H9 (cell line): ENCODE measurements at regions not wholly inside any gene's neighbourhood (a gene's known extent, or its start where the extent isn't known, plus 50 kb on each side); places are given as distances from the start of the nearest gene placed in this dataset.

Source experiments
- DNase-seq: peaks from one replicate; pipeline ENCODE4 v3.0.0-alpha.2; 2017
- H2AFZ ChIP-seq: one replicate; pipeline ENCODE4 v1.6.1; 2013; ENCODE audit warnings: mild to moderate bottlenecking, low read length, control low read depth, moderate library complexity
- H2AK5ac ChIP-seq: 2 replicates; pipeline ENCODE4 v1.6.1; 2013; ENCODE audit warnings: low read length, control low read depth, mixed read lengths; ENCODE audit not compliant: insufficient read length
- H2BK120ac ChIP-seq: one replicate; pipeline ENCODE4 v1.6.1; 2013; ENCODE audit warnings: low read depth, mild to moderate bottlenecking, low read length, control low read depth, inconsistent platforms; ENCODE audit not compliant: poor library complexity, severe bottlenecking
- H2BK12ac ChIP-seq: 2 replicates; pipeline ENCODE4 v1.6.1; 2013; ENCODE audit warnings: low read length, control low read depth, mixed read lengths, low read depth; ENCODE audit not compliant: insufficient read length
- H2BK15ac ChIP-seq: 2 replicates; pipeline ENCODE4 v1.6.1; 2013; ENCODE audit warnings: low read depth, low read length, control low read depth
- H2BK20ac ChIP-seq: one replicate; pipeline ENCODE4 v1.6.1; 2013; ENCODE audit warnings: low read depth, mild to moderate bottlenecking, low read length, control low read depth, inconsistent platforms; ENCODE audit not compliant: poor library complexity, severe bottlenecking
- H2BK5ac ChIP-seq: 2 replicates; pipeline ENCODE4 v1.6.1; 2013; ENCODE audit warnings: low read length, control low read depth, mixed read lengths; ENCODE audit not compliant: insufficient read length
- H3K14ac ChIP-seq: 2 replicates; pipeline ENCODE4 v1.6.1; 2013; ENCODE audit warnings: low read length, control low read depth; ENCODE audit not compliant: insufficient read depth
- H3K18ac ChIP-seq: 2 replicates; pipeline ENCODE4 v1.6.1; 2013; ENCODE audit warnings: low read depth, mild to moderate bottlenecking, mixed read lengths, low read length, control low read depth; ENCODE audit not compliant: insufficient read length
- H3K23ac ChIP-seq: 2 replicates; pipeline ENCODE4 v1.6.1; 2013; ENCODE audit warnings: low read length, control low read depth, mixed read lengths, low read depth; ENCODE audit not compliant: insufficient read length
- H3K23me2 ChIP-seq: 2 replicates; pipeline ENCODE4 v1.6.1; 2013; ENCODE audit warnings: low read depth, mild to moderate bottlenecking, mixed read lengths, low read length, control low read depth; ENCODE audit not compliant: insufficient read length, poor library complexity, severe bottlenecking
- H3K27ac ChIP-seq: 2 replicates; pipeline ENCODE4 v1.5.1; 2013; ENCODE audit warnings: low read length, control low read depth, mixed read lengths, low read depth; ENCODE audit not compliant: insufficient read length
- H3K27me3 ChIP-seq: 2 replicates; pipeline ENCODE4 v1.6.1; 2013; ENCODE audit warnings: low read length, control low read depth, inconsistent platforms; ENCODE audit not compliant: insufficient read depth
- H3K4ac ChIP-seq: 2 replicates; pipeline ENCODE4 v1.6.1; 2013; ENCODE audit warnings: low read depth, mild to moderate bottlenecking, control low read depth, inconsistent platforms, low read length, moderate library complexity
- H3K4me1 ChIP-seq: 2 replicates; pipeline ENCODE4 v1.6.1; 2013; ENCODE audit warnings: low read length, control low read depth, inconsistent platforms; ENCODE audit not compliant: insufficient read depth
- H3K4me2 ChIP-seq: 2 replicates; pipeline ENCODE4 v1.6.1; 2013; ENCODE audit warnings: low read length, control low read depth, mixed read lengths; ENCODE audit not compliant: insufficient read length, insufficient read depth
- H3K56ac ChIP-seq: 2 replicates; pipeline ENCODE4 v1.6.1; 2013; ENCODE audit warnings: low read depth, mild to moderate bottlenecking, mixed read lengths, low read length, control low read depth; ENCODE audit not compliant: insufficient read length
- H3K79me1 ChIP-seq: 2 replicates; pipeline ENCODE4 v1.6.1; 2013; ENCODE audit warnings: low read depth, mild to moderate bottlenecking, moderate library complexity, low read length, control low read depth, inconsistent platforms; ENCODE audit not compliant: insufficient read depth, poor library complexity, severe bottlenecking
- H3K79me2 ChIP-seq: 2 replicates; pipeline ENCODE4 v1.6.1; 2013; ENCODE audit warnings: low read length, control low read depth, inconsistent platforms; ENCODE audit not compliant: insufficient read depth
- H3K9ac ChIP-seq: 2 replicates; pipeline ENCODE4 v1.6.1; 2013; ENCODE audit warnings: low read length, control low read depth, mixed read lengths; ENCODE audit not compliant: insufficient read length; ENCODE audit errors: extremely low read depth
- H3K9me3 ChIP-seq: one replicate; pipeline ENCODE4 v1.6.1; 2013; ENCODE audit warnings: low read depth, low read length, inconsistent platforms; ENCODE audit not compliant: control insufficient read depth
- H3T11ph ChIP-seq: one replicate; pipeline ENCODE4 v1.6.1; 2013; ENCODE audit warnings: mild to moderate bottlenecking, low read length, control low read depth, inconsistent platforms
- H4K20me1 ChIP-seq: one replicate; pipeline ENCODE4 v1.6.1; 2013; ENCODE audit not compliant: control insufficient read depth, insufficient read length, insufficient read depth
- H4K5ac ChIP-seq: 2 replicates; pipeline ENCODE4 v1.6.1; 2013; ENCODE audit warnings: low read depth, mild to moderate bottlenecking, mixed read lengths, low read length, control low read depth; ENCODE audit not compliant: insufficient read length
- H4K8ac ChIP-seq: replicated peaks from 2 replicates; pipeline ENCODE4 v1.6.1; 2013; ENCODE audit warnings: low read length, control low read depth, mixed read lengths, low read depth; ENCODE audit not compliant: insufficient read length
- H4K91ac ChIP-seq: 2 replicates; pipeline ENCODE4 v1.6.1; 2013; ENCODE audit warnings: low read depth, mild to moderate bottlenecking, moderate library complexity, mixed read lengths, low read length, control low read depth; ENCODE audit not compliant: insufficient read length
- H3K27ac Mint-ChIP-seq, 3 experiments: 2 replicates in 2 of 3; 3 replicates in 1 of 3; pipeline ENCODE4 v1.8.0; 2020 to 2021; ENCODE audit warnings: mixed read lengths in 3 of 3, mild to moderate bottlenecking in 1 of 3, moderate library complexity in 1 of 3
- H3K27me3 Mint-ChIP-seq: 2 replicates; pipeline ENCODE4 v1.8.0; 2021; ENCODE audit warnings: low read depth, mild to moderate bottlenecking, moderate library complexity, mixed read lengths
- H3K36me3 Mint-ChIP-seq, 3 experiments: 2 replicates in 2 of 3; 3 replicates in 1 of 3; pipeline ENCODE4 v1.8.0; 2020 to 2021; ENCODE audit warnings: low read depth in 3 of 3, mixed read lengths in 3 of 3; ENCODE audit not compliant: insufficient read depth in 1 of 3
- H3K4me1 Mint-ChIP-seq, 2 experiments: 2 replicates each; pipeline ENCODE4 v1.8.0; 2020; ENCODE audit warnings: mixed read lengths in 2 of 2
- H3K4me3 Mint-ChIP-seq, 2 experiments: 2 replicates in 1 of 2; 3 replicates in 1 of 2; pipeline ENCODE4 v1.8.0; 2020 to 2021; ENCODE audit warnings: mild to moderate bottlenecking in 2 of 2, mixed read lengths in 2 of 2, moderate library complexity in 1 of 2
- H3K9me3 Mint-ChIP-seq, 2 experiments: 2 replicates in 1 of 2; 3 replicates in 1 of 2; pipeline ENCODE4 v1.8.0; 2020; ENCODE audit warnings: mild to moderate bottlenecking in 2 of 2, mixed read lengths in 2 of 2, moderate library complexity in 1 of 2
- WGBS: extraction: QIAGEN DNeasy Blood & Tissue Kit; methylation state at CpG from one replicate; pipeline ENCODE4 v1.1.7; 2013; ENCODE audit warnings: missing lambda C conversion rate, low lambda C conversion rate, mixed read lengths; ENCODE audit not compliant: insufficient read length; ENCODE audit errors: extremely low coverage; 5-methylcytosine and 5-hydroxymethylcytosine counted together
- TF ChIP-seq, protein P1 (sequence below): fragments of 200-600 bp; sonication (generic); conservative IDR thresholded peaks from 3 replicates; pipeline ENCODE4 v1.8.0; 2021; ENCODE audit warnings: antibody characterized with exemption, mild to moderate bottlenecking

GRCh38 chr5:158502686-158503085 is 597.0 kb downstream of the EBF1 start:
- Mint-ChIP-seq H3K9me3 (peaks cover 21 to 23% of the 10 kb centered on the region in 2 experiments), H3K27ac (no peak overlapping the region), H3K36me3 (peaks cover 3 to 21% (median 5%) of the 10 kb centered on the region in 3 experiments; a peak in 5 of 7 replicates), H3K27me3 (peaks cover 1% of the 10 kb centered on the region), H3K4me3 (no peak overlapping the region), H3K4me1 (no peaks in the 10 kb centered on the region)
- no peak for DNase-seq
- Histone ChIP-seq H3K27me3 (no peaks in the 10 kb centered on the region), H3K79me1 (no peaks in the 10 kb centered on the region), H3K14ac (no peak overlapping the region), H3K18ac (no peak overlapping the region), H4K8ac (no peak overlapping the region), H2AK5ac (no peak overlapping the region), H2AFZ (no peak overlapping the region), H3K79me2 (no peaks in the 10 kb centered on the region), H3K9me3 (no peaks in the 10 kb centered on the region), H4K91ac (no peak overlapping the region), H2BK5ac (no peak overlapping the region), H2BK12ac (no peak overlapping the region), H2BK120ac (no peak overlapping the region), H4K5ac (no peak overlapping the region), H3T11ph (no peak overlapping the region), H3K4me2 (no peak overlapping the region), H3K23me2 (no peaks in the 10 kb centered on the region), H3K56ac (no peak overlapping the region), H3K9ac (no peak overlapping the region), H3K27ac (no peak overlapping the region), H3K4ac (no peak overlapping the region), H3K23ac (no peak overlapping the region), H2BK15ac (no peak overlapping the region), H3K4me1 (no peaks in the 10 kb centered on the region), H2BK20ac (no peak overlapping the region), H4K20me1 (no peaks in the 10 kb centered on the region)
- TF ChIP-seq, protein P1, sequence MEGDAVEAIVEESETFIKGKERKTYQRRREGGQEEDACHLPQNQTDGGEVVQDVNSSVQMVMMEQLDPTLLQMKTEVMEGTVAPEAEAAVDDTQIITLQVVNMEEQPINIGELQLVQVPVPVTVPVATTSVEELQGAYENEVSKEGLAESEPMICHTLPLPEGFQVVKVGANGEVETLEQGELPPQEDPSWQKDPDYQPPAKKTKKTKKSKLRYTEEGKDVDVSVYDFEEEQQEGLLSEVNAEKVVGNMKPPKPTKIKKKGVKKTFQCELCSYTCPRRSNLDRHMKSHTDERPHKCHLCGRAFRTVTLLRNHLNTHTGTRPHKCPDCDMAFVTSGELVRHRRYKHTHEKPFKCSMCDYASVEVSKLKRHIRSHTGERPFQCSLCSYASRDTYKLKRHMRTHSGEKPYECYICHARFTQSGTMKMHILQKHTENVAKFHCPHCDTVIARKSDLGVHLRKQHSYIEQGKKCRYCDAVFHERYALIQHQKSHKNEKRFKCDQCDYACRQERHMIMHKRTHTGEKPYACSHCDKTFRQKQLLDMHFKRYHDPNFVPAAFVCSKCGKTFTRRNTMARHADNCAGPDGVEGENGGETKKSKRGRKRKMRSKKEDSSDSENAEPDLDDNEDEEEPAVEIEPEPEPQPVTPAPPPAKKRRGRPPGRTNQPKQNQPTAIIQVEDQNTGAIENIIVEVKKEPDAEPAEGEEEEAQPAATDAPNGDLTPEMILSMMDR, result no peak
- WGBS, result no CpG with 5 or more reads among the region's 5 CpGs
